Upper lobe of left lung (tissue), 4 donors: ENCODE measurements at regions not wholly inside any gene's neighbourhood (a gene's known extent, or its start where the extent isn't known, plus 50 kb on each side); places are given as distances from the start of the nearest gene placed in this dataset.

Experiments used
- CTCF ChIP-seq, 6 experiments: fragments of 450-650 bp in 4 of 6; fragments of 200-600 bp in 2 of 6; sonication (generic) in 2 of 6; IDR thresholded peaks; one replicate each; pipeline ENCODE4 v1.5.1; 2016 to 2019; ENCODE audit warnings: antibody characterized with exemption in 6 of 6
- EP300 ChIP-seq, 4 donors: sonication (generic); formaldehyde crosslinking; IDR thresholded peaks; one replicate each; pipeline ENCODE4 v1.5.1; 2017; ENCODE audit warnings: antibody characterized with exemption in 4 of 4, control low read depth in 2 of 4
- POLR2A ChIP-seq, 4 donors: fragments of 450-650 bp; IDR thresholded peaks; one replicate each; pipeline ENCODE4 v1.5.1; 2016 to 2017; ENCODE audit warnings: antibody characterized with exemption in 4 of 4, mild to moderate bottlenecking in 2 of 4

DNA sequence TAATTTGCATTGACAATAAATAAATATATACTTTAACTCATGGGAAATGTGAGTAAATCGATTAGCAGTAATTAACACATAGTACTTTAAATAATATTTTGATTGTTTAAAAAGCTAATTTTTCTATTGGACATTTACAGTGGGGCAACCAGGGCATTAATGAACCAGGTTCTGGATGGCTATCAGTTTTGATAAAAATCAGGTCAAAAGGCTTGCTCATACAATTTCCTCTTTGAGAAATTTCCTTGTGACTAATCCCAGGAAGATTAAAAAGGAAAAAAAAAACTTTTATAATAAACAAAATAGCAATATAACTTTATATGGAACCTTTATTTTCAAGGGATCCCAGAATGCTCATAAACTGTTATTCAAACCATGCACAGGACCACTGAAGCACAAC lies 497.2 kb upstream of the ZEB2 start:
- TF ChIP-seq CTCF (IDR thresholded peaks at IDR 0.05) (no peak), POLR2A (IDR thresholded peaks at IDR 0.05) (no peak), EP300 (IDR thresholded peaks at IDR 0.05) (no peak)
